Stimulated activated CD4-positive, alpha-beta T cell treated with anti-CD3 and anti-CD28 coated beads, Interleukin-15, amount 100 ng/mL, for 48 hours (primary cell): ENCODE measurements at regions not wholly inside any gene's neighbourhood (a gene's known extent, or its start where the extent isn't known, plus 50 kb on each side); places are given as distances from the start of the nearest gene placed in this dataset.

ENCODE experiments used
- DNase-seq, 2 donors: peaks; one replicate each; pipeline ENCODE4 v3.0.0-alpha.2; 2020; ENCODE audit warnings: low read depth in 2 of 2

- no peak for DNase-seq
These were observed 86.3 kb downstream of the ERMARD start for GRCh38 chr6:169837529-169838250.

DNA sequence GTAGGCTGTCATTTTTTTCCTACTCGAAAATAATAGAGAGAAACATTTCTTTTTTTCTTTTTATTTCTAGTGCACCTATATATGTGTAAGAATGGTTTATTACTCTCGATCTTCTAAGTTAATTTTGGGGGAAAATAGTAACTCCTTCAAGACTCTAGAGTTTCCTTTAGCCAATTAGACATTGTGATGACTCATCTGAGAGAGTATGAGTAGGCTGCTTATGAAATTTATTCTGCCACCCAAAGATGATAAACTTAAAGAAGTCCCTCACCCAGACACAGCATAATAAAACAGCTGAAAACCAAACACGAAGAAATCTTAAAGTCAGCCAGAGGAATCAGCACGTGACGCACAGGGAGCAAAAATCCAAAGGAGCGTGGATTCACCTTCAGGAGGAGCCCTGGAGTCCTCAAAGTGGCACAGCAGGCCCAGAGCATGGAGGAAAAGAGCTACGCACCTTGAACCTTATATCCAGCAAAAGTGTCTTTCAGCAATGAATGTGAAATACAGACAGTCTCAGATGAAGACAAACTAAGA lies 81.9 kb downstream of the ERMARD start:
- DNase-seq, result no peak

DNA sequence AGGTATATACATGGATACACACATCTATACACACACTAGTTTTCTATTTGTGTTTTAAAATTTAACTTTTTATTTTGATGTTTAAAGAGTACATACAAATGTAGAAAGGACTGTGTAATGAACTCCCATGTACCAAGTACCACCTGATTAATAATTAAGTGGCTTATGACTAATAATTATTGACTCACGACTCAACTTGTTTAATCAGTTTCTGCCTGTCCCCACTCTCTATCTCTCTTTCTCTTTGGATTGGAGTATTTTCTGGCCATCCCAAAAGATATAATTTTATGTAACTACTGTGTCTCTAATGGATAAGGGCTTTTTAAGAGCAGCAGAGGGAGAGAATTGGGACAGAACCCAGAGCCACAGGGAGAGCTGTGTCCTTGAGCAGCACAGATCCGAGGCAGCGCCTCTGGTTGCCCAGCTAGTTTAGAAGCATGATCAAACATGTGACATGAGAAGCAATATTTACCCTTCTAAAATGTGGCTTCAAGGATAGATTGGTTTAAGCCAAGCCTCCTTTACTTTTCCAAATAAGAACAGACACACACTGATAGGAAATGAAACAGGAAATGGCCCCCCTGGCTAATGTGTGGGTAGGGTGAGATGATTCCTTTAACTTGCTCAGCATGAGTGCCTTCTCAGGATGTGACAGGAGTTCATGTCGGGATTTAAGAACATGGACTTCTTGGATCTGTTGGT lies 81.0 kb downstream of the ERMARD start:
- no peak for DNase-seq

DNA sequence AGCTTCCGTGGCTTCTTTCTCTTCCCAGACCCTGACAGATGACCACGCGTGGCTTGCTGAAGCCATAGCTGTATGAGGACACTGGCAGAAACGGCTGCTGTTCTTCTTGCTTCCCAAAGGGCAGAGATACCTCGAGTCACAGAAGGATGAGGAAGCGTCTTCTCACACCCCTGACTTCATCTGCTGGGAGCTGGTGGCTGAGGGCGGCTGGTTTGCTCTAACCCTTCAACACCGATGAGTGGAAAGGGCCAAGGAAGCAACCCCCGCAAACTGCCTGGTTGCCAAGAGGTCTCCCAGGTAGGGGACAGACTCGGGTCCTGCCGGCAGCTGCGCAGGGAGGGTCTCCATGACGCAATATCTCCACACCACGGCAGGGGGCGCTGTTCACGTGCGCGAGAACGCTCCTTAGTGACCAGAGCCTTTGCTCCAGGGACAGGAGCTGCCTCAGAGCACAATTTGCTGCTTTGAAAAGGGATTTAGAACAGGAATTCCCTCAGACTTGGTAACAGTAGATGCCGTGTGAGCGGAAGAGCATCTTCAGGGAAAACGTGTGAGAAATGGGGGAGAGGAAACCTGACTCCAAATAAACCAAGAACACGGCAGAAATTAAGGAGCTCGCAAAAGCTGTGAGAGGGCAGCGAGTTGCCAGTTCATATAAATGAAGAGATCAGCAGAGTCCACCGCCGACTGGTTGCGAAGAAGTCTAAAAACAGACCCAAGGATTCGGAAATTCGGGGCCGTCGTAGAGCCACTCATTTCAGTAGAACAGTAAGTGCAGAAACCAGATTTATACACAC lies 80.2 kb downstream of the ERMARD start:
- DNase-seq, result peak; percentile 38 to 56
